ENCODE measurements at regions not wholly inside any gene's neighbourhood (a gene's known extent, or its start where the extent isn't known, plus 50 kb on each side); places are given as distances from the start of the nearest gene placed in this dataset.

DNA sequence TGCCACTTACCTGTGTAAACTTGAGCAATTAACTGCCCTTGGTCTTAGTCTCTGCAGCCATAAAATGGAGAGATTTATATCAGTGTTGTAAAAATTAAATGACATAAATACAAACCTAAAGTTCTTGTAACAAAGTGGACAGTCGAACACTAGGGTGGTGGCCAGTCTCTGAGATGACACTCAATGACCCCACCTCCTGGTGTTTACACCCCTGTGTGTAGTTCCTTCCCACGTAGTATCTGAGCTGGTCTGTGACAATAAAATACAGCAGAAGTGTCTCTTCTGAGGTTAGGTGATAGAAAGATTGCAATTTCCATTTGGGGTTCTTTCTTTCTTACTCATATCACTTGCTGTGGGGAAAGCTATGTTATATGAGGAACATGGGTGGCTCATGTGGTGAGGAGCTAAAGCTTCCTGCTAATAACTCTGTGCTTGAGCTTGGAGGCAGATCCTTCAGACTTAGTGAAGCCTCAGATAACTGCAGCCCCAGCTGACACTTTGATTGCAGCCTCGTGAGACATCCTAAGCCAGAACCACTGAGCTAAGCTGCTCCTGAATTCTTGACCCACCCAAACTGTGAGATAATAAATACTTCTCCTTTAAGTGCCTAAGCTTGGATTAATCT, 173.4 kb upstream of the CHD1 start:
- Mint-ChIP-seq H3K4me3 (ENCODE audit: unreplicated experiment) (no peak overlapping the region), H3K4me1 (ENCODE audit: low read depth, unreplicated experiment) (no peaks in the 10 kb centered on the region), H3K36me3 (ENCODE audit: insufficient read depth, unreplicated experiment) (no peaks in the 10 kb centered on the region), H3K27ac (ENCODE audit: unreplicated experiment) (no peak overlapping the region), H3K9me3 (ENCODE audit: unreplicated experiment) (no peaks in the 10 kb centered on the region), H3K27me3 (ENCODE audit: insufficient read depth, unreplicated experiment) (peaks cover 6% of the 10 kb centered on the region)
- DNase-seq: no peak
- Histone ChIP-seq H3K4me1 (no peaks in the 10 kb centered on the region), H3K36me3 (ENCODE audit: control insufficient read depth, insufficient read depth, low read length) (no peaks in the 10 kb centered on the region), H3K27me3 (replicated peaks; ENCODE audit: control insufficient read depth, insufficient read depth, low read length) (no peaks in the 10 kb centered on the region), H3K9me3 (no peaks in the 10 kb centered on the region), H3K4me3 (ENCODE audit: low read depth, low read length) (no peak overlapping the region)
- TF ChIP-seq, protein P1, sequence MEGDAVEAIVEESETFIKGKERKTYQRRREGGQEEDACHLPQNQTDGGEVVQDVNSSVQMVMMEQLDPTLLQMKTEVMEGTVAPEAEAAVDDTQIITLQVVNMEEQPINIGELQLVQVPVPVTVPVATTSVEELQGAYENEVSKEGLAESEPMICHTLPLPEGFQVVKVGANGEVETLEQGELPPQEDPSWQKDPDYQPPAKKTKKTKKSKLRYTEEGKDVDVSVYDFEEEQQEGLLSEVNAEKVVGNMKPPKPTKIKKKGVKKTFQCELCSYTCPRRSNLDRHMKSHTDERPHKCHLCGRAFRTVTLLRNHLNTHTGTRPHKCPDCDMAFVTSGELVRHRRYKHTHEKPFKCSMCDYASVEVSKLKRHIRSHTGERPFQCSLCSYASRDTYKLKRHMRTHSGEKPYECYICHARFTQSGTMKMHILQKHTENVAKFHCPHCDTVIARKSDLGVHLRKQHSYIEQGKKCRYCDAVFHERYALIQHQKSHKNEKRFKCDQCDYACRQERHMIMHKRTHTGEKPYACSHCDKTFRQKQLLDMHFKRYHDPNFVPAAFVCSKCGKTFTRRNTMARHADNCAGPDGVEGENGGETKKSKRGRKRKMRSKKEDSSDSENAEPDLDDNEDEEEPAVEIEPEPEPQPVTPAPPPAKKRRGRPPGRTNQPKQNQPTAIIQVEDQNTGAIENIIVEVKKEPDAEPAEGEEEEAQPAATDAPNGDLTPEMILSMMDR (IDR thresholded peaks at IDR 0.05; ENCODE audit: insufficient read depth in 1 of 2, low read depth in 1 of 2, low read length in 1 of 2, severe bottlenecking in 1 of 2, unreplicated experiment in 1 of 2): no peak
- CTCF ChIA-PET: no interaction called here
- BruUV-seq (replicated peaks): no TSS peak
- intact Hi-C loops (cut with micrococcal nuclease; ENCODE audit: unreplicated experiment): loop anchor here (10.0 kb wide), 1 partner anchor 133 kb away; no protein-coding TSS in a partner anchor
- POLR2A ChIA-PET: no interaction called here

DNA sequence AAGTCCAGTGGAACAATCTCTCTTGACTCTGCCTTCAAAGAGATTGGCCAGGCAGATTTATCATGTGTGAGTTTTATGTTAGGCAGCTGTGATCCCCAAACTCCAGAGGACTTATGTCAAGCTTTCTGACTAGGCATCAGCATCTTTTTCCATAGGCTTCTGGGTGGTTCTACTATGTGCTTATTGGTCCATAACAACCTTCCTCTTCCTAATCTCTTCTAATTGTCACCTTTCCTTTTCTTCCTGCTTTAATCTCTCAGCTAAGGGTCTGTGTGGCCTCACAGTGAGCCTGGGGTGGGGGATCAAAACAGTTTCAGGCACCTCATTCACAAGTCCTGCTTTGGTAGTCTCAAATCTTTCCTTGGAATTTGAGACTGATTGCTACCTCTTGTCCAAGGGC, 170.9 kb upstream of the CHD1 start:
- intact Hi-C loops (cut with micrococcal nuclease; ENCODE audit: unreplicated experiment): loop anchor here (10.0 kb wide), 1 partner anchor 135 kb away; no protein-coding TSS in a partner anchor
- CTCF ChIA-PET: no interaction called here
- no peak overlapping the region for H3K4me3 Mint-ChIP-seq (ENCODE audit: unreplicated experiment)
- TF ChIP-seq, protein P1 (IDR thresholded peaks at IDR 0.05; ENCODE audit: insufficient read depth in 1 of 2, low read depth in 1 of 2, low read length in 1 of 2, severe bottlenecking in 1 of 2, unreplicated experiment in 1 of 2): no peak
- H3K27me3 ChIP-seq (replicated peaks; ENCODE audit: control insufficient read depth, insufficient read depth, low read length): no peaks in the 10 kb centered on the region
- POLR2A ChIA-PET: no interaction called here
- BruUV-seq (replicated peaks): no TSS peak
- no peaks in the 10 kb centered on the region for H3K9me3 Mint-ChIP-seq (ENCODE audit: unreplicated experiment)
- no peaks in the 10 kb centered on the region for H3K4me1 Mint-ChIP-seq (ENCODE audit: low read depth, unreplicated experiment)
- H3K36me3 ChIP-seq (ENCODE audit: control insufficient read depth, insufficient read depth, low read length): no peaks in the 10 kb centered on the region
- no peaks in the 10 kb centered on the region for H3K4me1 ChIP-seq
- H3K27ac Mint-ChIP-seq (ENCODE audit: unreplicated experiment): no peak overlapping the region
- H3K4me3 ChIP-seq (ENCODE audit: low read depth, low read length): no peak overlapping the region
- H3K27me3 Mint-ChIP-seq (ENCODE audit: insufficient read depth, unreplicated experiment): peaks cover 8% of the 10 kb centered on the region
- no peak for DNase-seq
- no peaks in the 10 kb centered on the region for H3K9me3 ChIP-seq
- no peaks in the 10 kb centered on the region for H3K36me3 Mint-ChIP-seq (ENCODE audit: insufficient read depth, unreplicated experiment)

GRCh38 chr5:99089822-99090549, 161.2 kb upstream of the CHD1 start:
- Mint-ChIP-seq H3K27ac (ENCODE audit: unreplicated experiment) (no peak overlapping the region), H3K27me3 (ENCODE audit: insufficient read depth, unreplicated experiment) (peaks cover 2% of the 10 kb centered on the region), H3K4me3 (ENCODE audit: unreplicated experiment) (no peak overlapping the region), H3K4me1 (ENCODE audit: low read depth, unreplicated experiment) (no peaks in the 10 kb centered on the region), H3K36me3 (ENCODE audit: insufficient read depth, unreplicated experiment) (no peaks in the 10 kb centered on the region), H3K9me3 (ENCODE audit: unreplicated experiment) (no peaks in the 10 kb centered on the region)
- H3K36me3 ChIP-seq (ENCODE audit: control insufficient read depth, insufficient read depth, low read length): no peaks in the 10 kb centered on the region
- BruUV-seq (replicated peaks): no TSS peak
- DNase-seq: no peak
- TF ChIP-seq, protein P1 (IDR thresholded peaks at IDR 0.05; ENCODE audit: insufficient read depth in 1 of 2, low read depth in 1 of 2, low read length in 1 of 2, severe bottlenecking in 1 of 2, unreplicated experiment in 1 of 2): no peak
- H3K27me3 ChIP-seq (replicated peaks; ENCODE audit: control insufficient read depth, insufficient read depth, low read length): no peaks in the 10 kb centered on the region
- H3K9me3 ChIP-seq: no peaks in the 10 kb centered on the region
- ChIA-PET CTCF (no interaction called here), POLR2A (no interaction called here)
- H3K4me1 ChIP-seq: no peaks in the 10 kb centered on the region
- intact Hi-C loops (cut with micrococcal nuclease; ENCODE audit: unreplicated experiment): no loop called here
- no peak overlapping the region for H3K4me3 ChIP-seq (ENCODE audit: low read depth, low read length)
